Vagina (tissue), 2 donors: ENCODE measurements at regions not wholly inside any gene's neighbourhood (a gene's known extent, or its start where the extent isn't known, plus 50 kb on each side); places are given as distances from the start of the nearest gene placed in this dataset.
"Not testable (repeated sequence)": the region's sequence is repeated elsewhere in the genome, so short reads cannot be mapped to it uniquely, and the experiment has no call there.

Experiments used
- DNase-seq, 2 donors: peaks; one replicate each; pipeline ENCODE4 v3.0.0-alpha.2; 2017; ENCODE audit errors: extremely low spot score in 2 of 2
- H3K27ac ChIP-seq: fragments of 200-600 bp; sonication (generic); one replicate; pipeline ENCODE4 v1.5.1; 2019
- H3K27me3 ChIP-seq: fragments of 200-600 bp; sonication (generic); one replicate; pipeline ENCODE4 v1.5.1; 2019
- H3K36me3 ChIP-seq, 2 donors: fragments of 200-600 bp; sonication (generic); one replicate each; pipeline ENCODE4 v1.5.1; 2017 to 2019
- H3K4me1 ChIP-seq: fragments of 200-600 bp; sonication (generic); one replicate; pipeline ENCODE4 v1.5.1; 2019
- H3K4me3 ChIP-seq, 2 donors: fragments of 200-600 bp; sonication (generic); 1 replicate in 1 of 2; 2 replicates in 1 of 2; pipeline ENCODE4 v1.5.1; 2016 to 2019
- H3K9me3 ChIP-seq: fragments of 200-600 bp; sonication (generic); one replicate; pipeline ENCODE4 v1.5.1; 2019
- POLR2A ChIP-seq, 2 donors: fragments of 450-650 bp; IDR thresholded peaks; one replicate each; pipeline ENCODE4 v1.6.1; 2017; ENCODE audit warnings: antibody characterized with exemption in 2 of 2, mild to moderate bottlenecking in 2 of 2, moderate library complexity in 2 of 2
- POLR2AphosphoS5 ChIP-seq, 2 donors: sonication (generic); formaldehyde crosslinking; IDR thresholded peaks; one replicate each; pipeline ENCODE4 v1.9.0; 2017; ENCODE audit warnings: antibody characterized with exemption in 2 of 2, mild to moderate bottlenecking in 2 of 2, low read depth in 1 of 2; ENCODE audit not compliant: insufficient read depth in 1 of 2
- intact Hi-C: fragments of 100-400 bp; cut with DNase I; formaldehyde crosslinking; loops from one replicate; pipeline ENCODE4 v1.15.1; 2023
- TF ChIP-seq, protein P1 (sequence below), 3 experiments: fragments of 450-650 bp in 2 of 3; fragments of 200-600 bp in 1 of 3; sonication (generic) in 1 of 3; IDR thresholded peaks; one replicate each; pipeline ENCODE4 v1.5.1; 2017 to 2019; ENCODE audit warnings: antibody characterized with exemption in 3 of 3, mild to moderate bottlenecking in 2 of 3, moderate library complexity in 2 of 3

DNA sequence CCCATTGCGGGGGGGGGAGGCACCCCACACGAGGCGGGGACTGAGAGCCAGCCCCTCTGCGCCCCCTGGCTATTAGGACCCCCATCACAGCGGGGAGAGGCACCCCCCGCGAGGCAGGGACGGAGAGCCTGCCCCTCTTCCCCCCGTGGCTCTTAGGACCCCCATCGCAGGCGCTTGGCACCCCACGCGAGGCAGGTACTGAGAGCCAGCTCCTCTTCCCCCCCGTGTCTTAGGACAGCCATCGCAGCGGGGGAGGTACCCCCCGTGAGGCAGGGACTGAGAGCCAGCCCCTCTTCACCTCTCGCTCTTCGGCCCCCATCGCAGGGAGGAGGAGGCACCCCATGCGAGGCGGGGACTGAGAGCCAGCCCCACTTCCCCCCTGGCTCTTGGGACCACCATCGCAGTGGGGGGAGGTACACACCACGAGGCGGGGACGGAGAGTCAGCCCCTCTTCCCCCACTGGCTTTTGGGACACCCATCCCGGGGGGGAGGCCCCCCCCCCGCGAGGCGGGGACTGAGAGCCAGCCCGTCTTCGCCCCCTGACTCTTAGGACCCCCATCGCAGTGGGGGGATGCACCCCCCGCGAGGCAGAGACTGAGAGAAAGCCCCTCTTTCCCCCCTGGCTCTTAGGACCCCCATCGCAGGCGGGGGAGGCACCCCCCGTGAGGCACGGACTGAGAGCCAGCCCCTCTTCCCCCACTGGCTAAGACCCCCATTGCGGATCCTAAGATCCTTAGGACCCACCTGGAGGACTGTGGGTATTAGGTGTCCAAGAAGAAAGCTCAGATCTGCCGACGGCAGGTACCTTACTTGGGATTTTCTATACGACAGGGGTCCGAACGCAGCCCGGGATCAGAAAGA, 198.6 kb upstream of the PZP start:
- Histone ChIP-seq H3K4me3 (peak overlapping the region in 1 of 2 donors; percentile 16), H3K9me3 (no peaks in the 10 kb centered on the region), H3K27me3 (no peaks in the 10 kb centered on the region), H3K27ac (no peak overlapping the region), H3K36me3 (no peaks in the 10 kb centered on the region), H3K4me1 (no peaks in the 10 kb centered on the region)
- DNase-seq: no peak
- intact Hi-C loops: no loop called here
- TF ChIP-seq POLR2A (IDR thresholded peaks at IDR 0.05): no peak

DNA sequence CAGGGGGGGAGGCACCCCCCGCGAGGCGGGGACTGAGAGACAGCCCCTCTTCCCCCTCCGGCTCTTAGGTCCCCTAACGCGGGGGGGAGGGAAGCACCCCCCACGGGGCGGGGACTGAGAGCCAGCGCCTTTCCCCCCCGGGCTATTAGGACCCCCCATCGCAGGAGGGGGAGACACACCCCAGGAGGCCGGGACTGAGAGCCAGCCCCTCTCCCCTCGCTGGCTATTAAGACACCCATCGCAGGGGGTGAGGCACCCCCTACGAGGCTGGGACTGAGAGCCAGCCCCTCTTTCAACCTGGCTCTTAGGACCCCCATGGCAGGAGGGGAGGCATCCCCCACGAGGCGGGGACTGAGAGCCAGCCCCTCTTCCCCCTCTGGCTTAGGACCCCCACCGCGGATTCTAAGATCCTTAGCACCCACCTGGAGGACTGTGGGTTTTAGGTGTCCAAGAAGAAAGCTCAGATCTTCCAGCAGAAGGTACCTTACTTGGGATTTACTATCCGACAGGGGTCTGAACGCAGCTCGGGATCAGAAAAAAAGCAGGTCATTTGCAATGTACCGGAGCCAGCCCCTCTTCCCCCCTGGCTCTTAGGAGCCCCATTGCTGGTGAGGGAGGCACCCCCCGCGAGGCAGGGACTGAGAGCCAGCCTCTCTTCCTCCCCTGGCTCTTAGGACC, 197.8 kb upstream of the PZP start:
- no peaks in the 10 kb centered on the region for H3K9me3 ChIP-seq
- H3K36me3 ChIP-seq: no peaks in the 10 kb centered on the region
- DNase-seq: no peak
- no peaks in the 10 kb centered on the region for H3K27me3 ChIP-seq
- H3K4me3 ChIP-seq: peak overlapping the region in 1 of 2 donors; percentile 16
- no peaks in the 10 kb centered on the region for H3K4me1 ChIP-seq
- intact Hi-C loops: no loop called here
- H3K27ac ChIP-seq: no peak overlapping the region
- no peak for TF ChIP-seq POLR2AphosphoS5 (IDR thresholded peaks at IDR 0.05; ENCODE audit: insufficient read depth in 1 of 2, low read depth in 1 of 2)
- TF ChIP-seq POLR2A (IDR thresholded peaks at IDR 0.05): no peak
- TF ChIP-seq, protein P1, sequence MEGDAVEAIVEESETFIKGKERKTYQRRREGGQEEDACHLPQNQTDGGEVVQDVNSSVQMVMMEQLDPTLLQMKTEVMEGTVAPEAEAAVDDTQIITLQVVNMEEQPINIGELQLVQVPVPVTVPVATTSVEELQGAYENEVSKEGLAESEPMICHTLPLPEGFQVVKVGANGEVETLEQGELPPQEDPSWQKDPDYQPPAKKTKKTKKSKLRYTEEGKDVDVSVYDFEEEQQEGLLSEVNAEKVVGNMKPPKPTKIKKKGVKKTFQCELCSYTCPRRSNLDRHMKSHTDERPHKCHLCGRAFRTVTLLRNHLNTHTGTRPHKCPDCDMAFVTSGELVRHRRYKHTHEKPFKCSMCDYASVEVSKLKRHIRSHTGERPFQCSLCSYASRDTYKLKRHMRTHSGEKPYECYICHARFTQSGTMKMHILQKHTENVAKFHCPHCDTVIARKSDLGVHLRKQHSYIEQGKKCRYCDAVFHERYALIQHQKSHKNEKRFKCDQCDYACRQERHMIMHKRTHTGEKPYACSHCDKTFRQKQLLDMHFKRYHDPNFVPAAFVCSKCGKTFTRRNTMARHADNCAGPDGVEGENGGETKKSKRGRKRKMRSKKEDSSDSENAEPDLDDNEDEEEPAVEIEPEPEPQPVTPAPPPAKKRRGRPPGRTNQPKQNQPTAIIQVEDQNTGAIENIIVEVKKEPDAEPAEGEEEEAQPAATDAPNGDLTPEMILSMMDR (IDR thresholded peaks at IDR 0.05): no peak

DNA sequence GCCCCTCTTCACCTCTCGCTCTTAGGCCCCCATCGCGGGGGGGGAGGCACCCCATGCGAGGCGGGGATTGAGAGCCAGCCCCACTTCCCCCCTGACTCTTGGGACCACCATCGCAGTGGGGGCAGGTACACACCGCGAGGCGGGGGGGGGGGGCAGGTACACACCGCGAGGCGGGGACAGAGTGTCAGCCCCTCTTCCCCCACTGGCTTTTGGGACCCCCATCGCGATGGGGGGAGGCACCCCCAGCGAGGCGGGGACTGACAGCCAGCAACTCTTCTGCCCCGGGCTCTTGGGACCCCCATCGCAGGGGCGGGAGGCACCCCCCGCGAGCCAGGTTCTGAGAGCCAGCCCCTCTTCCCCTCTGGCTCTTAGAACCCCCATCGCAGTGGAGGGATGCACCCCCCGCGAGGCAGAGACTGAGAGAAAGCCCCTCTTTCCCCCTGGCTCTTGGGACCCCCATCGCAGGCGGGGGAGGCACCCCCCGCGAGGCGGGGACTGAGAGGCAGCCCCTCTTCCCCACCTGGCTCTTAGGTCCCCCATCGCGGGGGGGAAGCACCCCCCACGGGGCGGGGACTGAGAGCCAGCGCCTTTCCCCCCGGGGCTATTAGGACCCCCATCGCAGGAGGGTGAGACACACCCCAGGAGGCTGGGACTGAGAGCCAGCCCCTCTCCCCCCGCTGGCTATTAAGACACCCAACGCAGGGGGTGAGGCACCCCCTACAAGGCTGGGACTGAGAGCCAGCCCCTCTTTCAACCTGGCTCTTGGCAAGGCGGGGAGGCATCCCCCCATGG, 196.5 kb upstream of the PZP start:
- no peaks in the 10 kb centered on the region for H3K27me3 ChIP-seq
- no peak for TF ChIP-seq POLR2AphosphoS5 (IDR thresholded peaks at IDR 0.05; ENCODE audit: insufficient read depth in 1 of 2, low read depth in 1 of 2)
- intact Hi-C loops: no loop called here
- H3K4me3 ChIP-seq: no peak overlapping the region
- no peaks in the 10 kb centered on the region for H3K4me1 ChIP-seq
- DNase-seq: no peak
- no peak overlapping the region for H3K27ac ChIP-seq
- H3K36me3 ChIP-seq: no peaks in the 10 kb centered on the region
- H3K9me3 ChIP-seq: no peaks in the 10 kb centered on the region

DNA sequence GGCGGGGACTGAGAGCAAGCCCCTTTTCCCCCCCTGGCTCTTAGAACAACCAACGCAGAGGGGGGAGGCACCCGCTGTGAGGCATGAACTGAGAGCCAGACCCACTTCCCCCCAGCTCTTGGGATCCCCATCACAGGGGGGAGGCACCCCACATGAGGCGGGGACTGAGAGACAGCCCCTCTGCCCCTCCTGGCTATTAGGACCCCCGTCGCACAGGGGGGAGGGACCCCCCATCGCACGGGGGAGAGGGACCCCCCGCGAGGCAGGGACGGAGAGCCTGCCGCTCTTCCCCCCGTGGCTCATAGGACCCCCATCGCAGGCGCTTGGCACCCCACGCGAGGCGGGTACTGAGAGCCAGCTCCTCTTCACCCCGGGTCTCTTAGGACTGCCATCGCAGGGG, 195.8 kb upstream of the PZP start:
- Histone ChIP-seq H3K27ac (no peak overlapping the region), H3K4me3 (no peak overlapping the region), H3K36me3 (no peaks in the 10 kb centered on the region), H3K27me3 (no peaks in the 10 kb centered on the region), H3K9me3 (no peaks in the 10 kb centered on the region), H3K4me1 (no peaks in the 10 kb centered on the region)
- no peak for DNase-seq
- intact Hi-C loops: no loop called here
- TF ChIP-seq, protein P1 (IDR thresholded peaks at IDR 0.05): no peak
- TF ChIP-seq POLR2AphosphoS5 (IDR thresholded peaks at IDR 0.05; ENCODE audit: insufficient read depth in 1 of 2, low read depth in 1 of 2) (no peak), POLR2A (IDR thresholded peaks at IDR 0.05) (no peak)

DNA sequence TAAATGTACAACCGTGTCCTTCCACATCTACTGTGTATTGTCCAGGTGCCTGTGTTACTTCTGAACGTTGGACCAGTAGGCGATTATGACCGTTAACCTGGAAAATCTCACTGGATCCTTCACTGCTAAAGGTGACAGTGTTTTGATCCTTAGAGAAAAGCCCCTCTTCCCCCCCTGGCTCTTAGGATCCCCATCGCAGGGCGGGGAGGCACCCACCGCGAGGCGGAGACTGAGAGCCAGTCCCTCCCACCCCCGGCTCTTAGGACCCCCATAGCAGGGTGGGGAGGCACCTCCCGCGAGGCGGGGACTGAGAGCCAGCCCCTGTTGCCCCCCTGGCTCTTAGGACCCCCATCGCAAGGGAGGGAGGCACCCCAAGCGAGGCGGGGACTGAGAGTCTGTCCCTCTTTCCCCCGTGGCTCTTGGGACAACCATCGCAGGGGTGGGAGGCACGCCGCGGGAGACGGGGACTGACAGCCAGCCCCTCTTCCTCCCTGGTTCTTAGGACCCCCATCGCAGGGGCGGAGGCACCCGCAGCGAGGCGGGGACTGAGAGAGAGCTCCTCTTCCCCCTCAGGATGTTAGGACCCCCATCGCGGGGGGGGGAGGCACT, 194.3 kb upstream of the PZP start:
- H3K9me3 ChIP-seq, H3K27me3 ChIP-seq, intact Hi-C loops: not testable (repeated sequence)

DNA sequence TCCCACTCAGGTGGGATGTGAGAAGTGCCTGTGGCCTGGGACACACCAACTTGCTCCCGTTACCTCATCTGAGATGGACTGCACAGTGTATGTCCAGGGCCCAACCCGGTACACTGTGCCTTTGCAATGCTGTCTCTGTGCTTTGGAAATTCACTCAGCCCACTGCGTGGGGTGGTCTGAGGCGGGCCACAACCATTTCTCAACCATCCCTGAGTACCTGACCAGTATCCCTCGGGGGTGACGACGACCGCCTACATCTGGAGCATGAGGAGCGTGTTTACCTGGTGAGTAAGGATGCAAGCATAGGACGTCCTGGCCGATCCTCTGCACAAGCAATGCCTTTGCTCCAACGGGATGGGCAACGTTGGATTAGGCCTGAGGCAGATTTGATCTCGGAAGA, 188.2 kb upstream of the PZP start:
- H3K4me3 ChIP-seq, H3K27me3 ChIP-seq, DNase-seq, H3K36me3 ChIP-seq, intact Hi-C loops, H3K9me3 ChIP-seq, H3K27ac ChIP-seq, H3K4me1 ChIP-seq: not testable (repeated sequence)

More for the DNA sequence above, 194.3 kb upstream of the PZP start:
- not testable (repeated sequence) for H3K27ac ChIP-seq, H3K36me3 ChIP-seq, H3K4me3 ChIP-seq, H3K4me1 ChIP-seq, DNase-seq

DNA sequence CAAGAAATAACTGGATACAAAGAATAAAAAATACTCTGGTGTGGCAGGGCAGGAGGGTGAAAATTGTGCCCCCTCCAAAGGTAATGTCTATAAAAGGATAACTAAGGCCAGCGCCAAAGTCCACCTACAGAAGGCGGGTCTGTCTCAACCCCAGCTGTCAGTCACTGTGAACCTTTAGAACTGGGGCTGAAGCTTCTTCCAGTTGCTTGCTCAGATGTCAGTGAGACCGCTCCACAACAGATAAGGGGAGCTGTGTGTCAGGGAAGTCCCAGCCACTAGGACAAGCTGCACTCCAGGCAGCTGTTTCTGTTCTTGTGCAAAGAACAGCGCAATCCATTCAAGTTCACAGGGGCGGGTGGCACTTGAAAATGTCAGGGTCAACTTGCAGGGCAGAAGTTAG, 187.0 kb upstream of the PZP start:
- H3K4me3 ChIP-seq, intact Hi-C loops, H3K27ac ChIP-seq, H3K9me3 ChIP-seq, H3K36me3 ChIP-seq, H3K4me1 ChIP-seq, DNase-seq, H3K27me3 ChIP-seq: not testable (repeated sequence)
